Myocyte (in vitro differentiated cells): ENCODE measurements at regions not wholly inside any gene's neighbourhood (a gene's known extent, or its start where the extent isn't known, plus 50 kb on each side); places are given as distances from the start of the nearest gene placed in this dataset.
A peak's percentile ranks its signal among the peaks of the same experiment; 100 is the strongest.
"Not testable (repeated sequence)": the region's sequence is repeated elsewhere in the genome, so short reads cannot be mapped to it uniquely, and the experiment has no call there.

Experiments used
- DNase-seq: peaks from one replicate; pipeline ENCODE4 v3.0.0-alpha.2; 2012; ENCODE audit warnings: low read depth

- DNase-seq: no peak
Measured at GRCh38 chr3:43838009-43838758, 147.4 kb downstream of the ABHD5 start.

DNA sequence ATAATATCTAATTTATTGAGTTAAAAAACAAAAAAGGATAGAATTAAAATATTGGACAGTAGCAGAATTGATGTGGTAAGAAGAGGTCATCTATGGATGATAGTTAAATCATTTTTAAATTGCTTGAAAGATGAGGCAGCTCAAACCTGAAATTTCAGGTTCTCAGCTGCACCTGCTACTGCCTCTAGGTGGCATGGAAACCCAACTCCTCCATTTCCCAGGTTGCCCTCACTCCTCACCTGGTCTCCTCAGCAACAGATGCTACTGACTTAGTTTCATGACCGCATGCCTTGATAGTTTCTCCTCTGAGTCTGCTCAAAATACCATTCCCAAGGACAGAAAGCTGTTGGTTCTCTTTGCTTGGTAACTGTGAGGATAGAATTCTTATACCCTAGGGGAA lies 148.1 kb downstream of the ABHD5 start:
- no peak for DNase-seq

DNA sequence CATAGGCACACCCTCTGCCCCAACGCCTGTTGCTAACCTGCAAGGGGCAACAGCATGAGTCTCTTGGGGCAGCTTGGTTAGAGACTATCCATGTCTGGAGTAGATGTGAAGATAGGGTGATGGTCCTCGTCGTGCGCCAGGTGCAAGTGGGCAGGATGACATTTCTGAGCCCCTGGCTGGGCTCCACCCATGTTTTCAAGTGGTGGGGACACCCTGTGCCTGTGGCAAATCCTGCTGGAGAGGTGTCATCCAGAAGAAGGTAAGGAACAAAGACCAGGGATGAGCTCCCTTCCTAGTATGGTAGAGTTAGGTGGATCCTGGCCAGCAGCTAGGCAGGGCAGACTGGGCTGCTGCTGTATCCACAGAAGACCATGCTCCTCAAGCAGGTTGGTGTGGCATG lies 152.6 kb downstream of the ABHD5 start:
- no peak for DNase-seq

DNA sequence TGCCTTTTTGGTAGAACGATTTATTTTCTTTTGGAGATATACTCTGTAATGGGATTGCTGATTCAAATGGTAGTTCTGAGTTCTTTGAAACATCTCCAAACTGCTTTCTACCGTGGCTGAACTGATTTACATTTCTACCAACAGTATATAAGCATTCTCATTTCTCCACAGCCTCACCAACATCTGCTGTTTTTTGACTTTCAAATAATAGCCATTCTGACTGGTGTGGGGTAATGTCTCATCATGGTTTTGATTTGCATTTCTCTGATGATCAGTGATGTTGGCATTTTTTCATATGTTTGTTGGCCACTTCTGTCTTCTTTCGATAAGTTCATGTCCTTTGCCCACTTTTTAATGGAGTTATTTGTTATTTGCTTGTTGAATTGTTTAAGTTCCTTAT lies 154.0 kb downstream of the ABHD5 start:
- DNase-seq: no peak

- not testable (repeated sequence) for DNase-seq
Measured at GRCh38 chr3:43845553-43845952, 154.8 kb downstream of the ABHD5 start.

DNA sequence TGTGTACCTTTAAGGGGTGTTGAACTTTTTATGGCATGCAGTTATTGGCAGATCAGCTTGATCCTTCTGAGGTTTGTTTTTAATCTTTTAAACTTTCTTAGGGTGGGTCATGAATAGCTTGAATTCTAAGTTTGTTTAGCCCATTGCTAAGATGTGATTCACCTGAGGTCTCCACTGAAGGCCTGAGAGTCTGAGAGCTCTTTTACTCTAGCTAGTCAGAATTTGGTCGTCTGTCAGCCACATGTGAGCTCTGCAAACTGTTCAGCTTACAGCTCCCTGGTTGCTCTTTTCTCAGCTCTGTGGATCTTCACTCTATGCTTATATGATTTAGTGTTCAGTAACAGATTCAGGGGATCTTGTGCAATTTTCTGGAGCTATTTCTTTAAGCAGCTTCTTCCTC lies 161.3 kb downstream of the ABHD5 start:
- DNase-seq: no peak

GRCh38 chr3:43854283-43854682 lies 163.5 kb downstream of the ABHD5 start:
- peak; percentile 17 for DNase-seq

- no peak for DNase-seq
Measured at GRCh38 chr3:43854916-43855315, 164.2 kb downstream of the ABHD5 start.

DNA sequence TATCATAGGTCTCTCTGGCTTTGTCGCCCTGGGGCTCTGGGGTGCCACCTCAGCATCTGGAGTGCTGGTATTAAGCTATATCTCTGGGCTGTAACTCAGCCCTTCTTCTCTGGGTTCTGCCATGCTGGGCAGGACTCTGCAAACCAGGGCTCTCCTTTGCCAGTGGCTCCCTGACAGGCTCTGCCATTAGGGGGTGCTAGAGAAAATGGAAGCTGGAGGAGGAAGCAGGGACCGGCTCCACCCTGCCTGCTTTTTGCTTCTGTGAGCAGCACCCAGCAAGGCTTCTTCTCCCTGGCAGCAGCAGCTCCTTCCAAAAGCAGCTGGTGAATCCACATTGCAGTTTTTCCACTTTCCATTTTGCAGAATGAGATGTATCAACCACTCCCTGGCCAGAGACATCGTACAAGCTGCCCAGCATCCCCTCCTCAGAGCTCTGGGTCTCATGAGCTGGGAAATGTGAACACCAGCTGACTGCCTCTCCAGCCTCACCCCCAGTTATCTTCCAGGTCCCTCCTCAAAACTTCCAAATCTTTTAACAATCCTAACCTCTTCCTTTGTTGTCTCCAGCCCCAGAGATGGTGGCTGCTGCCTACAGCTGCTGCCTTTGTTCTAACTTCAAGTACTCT lies 165.0 kb downstream of the ABHD5 start:
- peak; percentile 85 for DNase-seq

- DNase-seq: no peak
Measured at GRCh38 chr3:43856351-43856750, 165.6 kb downstream of the ABHD5 start.

DNA sequence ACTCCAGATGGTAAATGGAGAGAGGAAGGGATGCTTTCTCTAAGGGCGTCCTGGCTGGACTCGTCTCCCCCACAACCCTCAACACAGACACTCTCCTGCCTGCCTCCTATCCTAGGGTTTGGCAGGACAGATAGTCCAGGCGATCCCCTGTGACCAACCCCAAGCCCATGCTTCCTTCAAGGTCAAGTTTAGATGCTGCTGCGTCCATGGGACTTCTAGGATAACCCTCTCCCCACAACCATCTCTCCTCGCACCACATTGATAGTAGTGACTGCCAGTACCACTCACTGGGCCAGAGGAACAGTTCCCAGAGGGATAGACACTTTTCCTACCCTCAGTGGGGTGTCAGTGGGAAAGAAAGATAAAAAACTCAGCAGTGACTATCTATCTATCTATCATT lies 166.0 kb downstream of the ABHD5 start:
- no peak for DNase-seq

GRCh38 chr3:43857361-43858293 lies 166.9 kb downstream of the ABHD5 start:
- no peak for DNase-seq

- no peak for DNase-seq
Measured at GRCh38 chr3:43858294-43858701, 167.6 kb downstream of the ABHD5 start.

DNA sequence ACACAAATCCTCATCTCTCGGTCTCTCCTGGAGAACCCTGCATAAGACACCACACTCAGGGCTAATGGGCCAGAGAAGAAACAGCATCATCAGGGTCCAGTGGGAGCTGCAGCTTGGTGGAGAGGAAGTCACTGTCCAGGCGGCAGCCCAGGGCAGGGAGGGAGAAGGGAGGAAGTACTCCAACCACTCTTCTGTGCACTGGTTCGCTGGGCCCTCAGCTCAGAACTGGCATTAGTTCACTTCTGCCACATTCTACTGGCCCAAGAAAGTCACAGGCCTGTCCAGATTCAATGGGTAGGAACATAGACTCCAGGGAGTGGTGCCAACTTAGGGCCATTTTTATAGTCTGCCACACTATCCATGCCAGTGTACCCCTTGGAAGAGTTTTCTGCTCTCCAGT lies 169.0 kb downstream of the ABHD5 start:
- no peak for DNase-seq

GRCh38 chr3:43861635-43862034 lies 170.9 kb downstream of the ABHD5 start:
- no peak for DNase-seq

- no peak for DNase-seq
Measured at GRCh38 chr3:43862470-43862869, 171.7 kb downstream of the ABHD5 start.

DNA sequence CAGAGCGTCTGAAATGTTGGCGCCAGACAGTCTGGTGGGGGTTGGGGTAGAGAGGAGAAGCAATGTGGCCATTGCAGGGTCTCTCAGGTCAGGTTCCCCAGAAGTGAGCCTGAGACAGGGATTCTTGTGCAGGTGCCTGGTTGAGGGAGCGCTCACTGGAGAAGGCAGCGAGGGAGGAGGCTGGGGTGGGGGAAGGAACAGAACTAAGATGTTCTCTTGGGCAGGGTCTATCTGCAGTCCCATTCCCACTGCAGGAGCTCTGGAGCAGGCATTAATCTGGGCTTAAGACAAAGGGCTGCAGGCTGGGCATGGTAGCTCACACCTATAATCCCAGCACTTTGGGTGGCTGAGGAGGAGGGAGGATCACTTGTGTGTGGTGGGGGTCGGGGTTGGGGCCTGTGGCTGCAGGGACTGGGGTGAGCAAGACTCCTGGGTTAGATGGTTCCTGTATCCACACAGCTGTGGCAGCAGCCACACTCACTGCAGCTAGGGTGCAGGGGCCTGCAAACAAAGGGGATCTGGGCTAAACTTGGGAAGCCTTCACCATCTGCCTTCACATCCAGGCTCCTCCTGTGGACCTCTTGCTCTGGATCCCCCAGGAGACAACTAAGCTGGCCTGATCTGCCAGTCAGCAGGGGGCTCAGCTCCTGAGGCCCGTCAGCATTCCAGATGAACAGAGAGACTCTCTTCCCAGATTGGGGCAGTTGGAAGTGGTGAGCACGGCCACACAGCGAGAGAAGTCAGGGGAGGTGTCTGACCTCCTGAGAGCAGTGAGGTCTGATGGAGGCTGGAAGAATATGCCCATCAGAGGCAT lies 172.5 kb downstream of the ABHD5 start:
- DNase-seq: no peak

DNA sequence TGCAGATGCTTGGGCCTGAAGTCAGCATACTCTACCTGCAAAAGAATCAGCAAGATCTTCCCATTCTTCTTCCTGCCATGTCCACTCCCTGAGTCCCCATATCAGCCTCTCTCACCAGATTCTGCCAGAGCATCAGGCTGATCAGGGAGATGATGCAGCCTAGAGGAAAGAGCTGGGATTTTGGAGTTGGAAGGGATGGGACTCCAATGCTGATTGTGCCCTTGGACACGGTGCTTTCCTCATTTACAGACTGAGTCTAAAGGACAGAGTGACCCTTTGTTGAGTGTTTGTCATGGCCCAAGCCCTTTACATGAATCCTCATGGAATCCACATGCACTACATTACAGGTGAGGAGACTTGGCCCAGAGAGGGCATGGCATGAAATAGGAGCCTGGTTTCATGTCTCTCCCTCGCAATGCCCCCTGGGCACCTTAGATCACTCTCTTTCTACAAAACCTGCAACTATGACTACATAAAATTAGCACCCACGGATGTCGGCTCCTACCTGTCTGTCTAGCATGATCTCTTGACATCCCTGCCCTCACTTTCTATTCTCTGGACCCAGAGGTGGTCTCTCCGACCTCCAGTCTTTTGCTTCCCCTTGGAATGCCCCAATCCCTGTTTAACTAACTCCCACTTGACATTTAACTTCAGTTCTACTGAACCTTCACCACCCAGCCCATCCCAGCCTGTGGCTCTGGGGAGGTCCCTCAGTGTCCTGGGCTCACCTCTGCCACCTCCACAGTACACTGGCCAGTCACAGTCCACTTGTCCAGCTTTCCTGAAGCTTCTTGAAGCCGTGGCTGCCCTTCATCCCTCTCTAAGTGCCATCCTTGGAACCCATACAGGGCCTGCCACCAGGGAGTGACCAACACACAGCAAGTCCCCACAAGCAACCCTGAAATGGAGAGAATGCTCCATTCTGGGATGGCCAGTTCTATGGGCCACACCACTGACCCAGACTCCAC lies 173.5 kb downstream of the ABHD5 start:
- DNase-seq: no peak

GRCh38 chr3:43865351-43865750 lies 174.6 kb downstream of the ABHD5 start:
- DNase-seq: no peak
